Esophagus squamous epithelium (tissue), 5 donors: ENCODE measurements at regions not wholly inside any gene's neighbourhood (a gene's known extent, or its start where the extent isn't known, plus 50 kb on each side); places are given as distances from the start of the nearest gene placed in this dataset.

Experiments used
- DNase-seq: peaks from one replicate; lab custom pipeline; 2025; lab: John Stamatoyannopoulos, UW
- H3K27ac ChIP-seq, 4 donors: fragments of 200-600 bp; sonication (generic); one replicate each; pipeline ENCODE4 v1.5.1; 2016 to 2019; ENCODE audit warnings: mild to moderate bottlenecking in 1 of 4
- H3K27me3 ChIP-seq, 4 donors: fragments of 200-600 bp; sonication (generic); 1 replicate in 3 of 4; 2 replicates in 1 of 4; pipeline versions ENCODE4 v1.5.1 to v1.6.0; 2017 to 2021; ENCODE audit warnings: antibody characterized with exemption in 1 of 4
- H3K36me3 ChIP-seq, 3 donors: fragments of 200-600 bp; sonication (generic); one replicate each; pipeline ENCODE4 v1.5.1; 2016 to 2019
- H3K4me1 ChIP-seq, 3 donors: fragments of 200-600 bp; sonication (generic); one replicate each; pipeline ENCODE4 v1.5.1; 2017 to 2019
- H3K4me3 ChIP-seq, 4 donors: fragments of 200-600 bp; sonication (generic); 1 replicate in 3 of 4; 2 replicates in 1 of 4; pipeline ENCODE4 v1.5.1; 2016 to 2019; ENCODE audit warnings: mild to moderate bottlenecking in 2 of 4, moderate library complexity in 1 of 4
- H3K9me3 ChIP-seq, 3 donors: fragments of 200-600 bp; sonication (generic); one replicate each; pipeline ENCODE4 v1.5.1; 2016 to 2019
- CTCF ChIP-seq, 6 experiments: fragments of 450-650 bp in 4 of 6; fragments of 200-600 bp in 2 of 6; sonication (generic) in 2 of 6; IDR thresholded peaks; one replicate each; pipeline ENCODE4 v1.5.1; 2016 to 2019; ENCODE audit warnings: antibody characterized with exemption in 6 of 6, mild to moderate bottlenecking in 4 of 6, moderate library complexity in 4 of 6
- POLR2A ChIP-seq, 4 donors: fragments of 450-650 bp; IDR thresholded peaks; one replicate each; pipeline ENCODE4 v1.6.1; 2017; ENCODE audit warnings: antibody characterized with exemption in 4 of 4, mild to moderate bottlenecking in 4 of 4, moderate library complexity in 3 of 4
- WGBS, 2 donors: methylation state at CpG; one replicate each; pipeline ENCODE4 v1.1.5; 2018; 5-methylcytosine and 5-hydroxymethylcytosine counted together
- intact Hi-C: fragments of 100-400 bp; cut with DNase I; formaldehyde crosslinking; loops from one replicate; pipeline ENCODE4 v1.15.0; 2022
- donor health status: DM: yes; HTN: yes; CAD: no.

- peaks cover 0 to 26% (median 0%) of the 10 kb centered on the region in 4 donors for H3K27me3 ChIP-seq
- no peaks in the 10 kb centered on the region for H3K36me3 ChIP-seq
- H3K4me3 ChIP-seq: no peak overlapping the region
- intact Hi-C loops: no loop called here
- H3K4me1 ChIP-seq: no peaks in the 10 kb centered on the region
- DNase-seq: no peak
- no peak overlapping the region for H3K27ac ChIP-seq
- H3K9me3 ChIP-seq: no peaks in the 10 kb centered on the region
- 100% methylated on average over 2 of the region's 4 CpGs for WGBS, 2 donors
- TF ChIP-seq POLR2A (IDR thresholded peaks at IDR 0.05): no peak
- TF ChIP-seq CTCF (IDR thresholded peaks at IDR 0.05): no peak
Observed at GRCh38 chr14:97395068-97395467, 597.9 kb downstream of the VRK1 start.

- no peak for TF ChIP-seq POLR2A (IDR thresholded peaks at IDR 0.05)
- WGBS, 2 donors: 34 to 49% methylated on average over 6 to 7 of the region's 7 CpGs
- no peaks in the 10 kb centered on the region for H3K9me3 ChIP-seq
- no peaks in the 10 kb centered on the region for H3K36me3 ChIP-seq
- intact Hi-C loops: no loop called here
- no peak overlapping the region for H3K4me3 ChIP-seq
- H3K27ac ChIP-seq: no peak overlapping the region
- peaks cover 0 to 19% (median 0%) of the 10 kb centered on the region in 4 donors for H3K27me3 ChIP-seq
- H3K4me1 ChIP-seq: no peaks in the 10 kb centered on the region
- DNase-seq: no peak
Observed at GRCh38 chr14:97401714-97402113, 604.5 kb downstream of the VRK1 start.

- WGBS, 2 donors: 49 to 51% methylated on average over 2 of the region's 2 CpGs
- Histone ChIP-seq H3K9me3 (no peaks in the 10 kb centered on the region), H3K27ac (no peak overlapping the region), H3K4me1 (no peaks in the 10 kb centered on the region), H3K36me3 (no peaks in the 10 kb centered on the region), H3K4me3 (no peak overlapping the region), H3K27me3 (peaks cover 0 to 21% (median 0%) of the 10 kb centered on the region in 4 donors)
- DNase-seq: no peak
- TF ChIP-seq POLR2A (IDR thresholded peaks at IDR 0.05) (no peak), CTCF (IDR thresholded peaks at IDR 0.05) (no peak)
- intact Hi-C loops: no loop called here
Observed at GRCh38 chr14:97402279-97402678, 605.1 kb downstream of the VRK1 start.

GRCh38 chr14:97407701-97408407 is 610.7 kb downstream of the VRK1 start:
- no peak for DNase-seq

GRCh38 chr14:97408503-97408902 is 611.3 kb downstream of the VRK1 start:
- 67 to 73% methylated on average over 2 of the region's 2 CpGs for WGBS, 2 donors
- Histone ChIP-seq H3K4me1 (peaks cover 0 to 10% (median 0%) of the 10 kb centered on the region in 3 donors), H3K4me3 (no peak overlapping the region), H3K36me3 (no peaks in the 10 kb centered on the region), H3K27ac (no peak overlapping the region), H3K27me3 (peaks cover 0 to 75% (median 8%) of the 10 kb centered on the region in 4 donors), H3K9me3 (no peaks in the 10 kb centered on the region)
- TF ChIP-seq CTCF (IDR thresholded peaks at IDR 0.05): no peak
- TF ChIP-seq POLR2A (IDR thresholded peaks at IDR 0.05): no peak
- DNase-seq: no peak
- intact Hi-C loops: no loop called here

More at GRCh38 chr14:97407701-97408407, 610.7 kb downstream of the VRK1 start:
- H3K27ac ChIP-seq: no peak overlapping the region
- whole genome bisulfite sequencing, 2 donors: 55 to 58% methylated on average over 17 of the region's 17 CpGs
- intact Hi-C loops: no loop called here
- H3K4me1 ChIP-seq: peaks cover 0 to 4% (median 0%) of the 10 kb centered on the region in 3 donors
- H3K4me3 ChIP-seq: no peak overlapping the region
- TF ChIP-seq CTCF (IDR thresholded peaks at IDR 0.05) (no peak), POLR2A (IDR thresholded peaks at IDR 0.05) (no peak)
- no peaks in the 10 kb centered on the region for H3K9me3 ChIP-seq
- peaks cover 0 to 68% (median 5%) of the 10 kb centered on the region in 4 donors for H3K27me3 ChIP-seq
- H3K36me3 ChIP-seq: no peaks in the 10 kb centered on the region
